ENCODE measurements at regions not wholly inside any gene's neighbourhood (a gene's known extent, or its start where the extent isn't known, plus 50 kb on each side); places are given as distances from the start of the nearest gene placed in this dataset.

GRCh38 chr2:63734510-63734909, 107.2 kb upstream of the UGP2 start:
- TF ChIP-seq POLR2A (IDR thresholded peaks at IDR 0.05; ENCODE audit: low read length) = no peak
- no peak for TF ChIP-seq GATA1 (IDR thresholded peaks at IDR 0.05; ENCODE audit: low read depth, low read length)
